ENCODE measurements at regions not wholly inside any gene's neighbourhood (a gene's known extent, or its start where the extent isn't known, plus 50 kb on each side); places are given as distances from the start of the nearest gene placed in this dataset.
"Not testable (repeated sequence)": the region's sequence is repeated elsewhere in the genome, so short reads cannot be mapped to it uniquely, and the experiment has no call there.

DNA sequence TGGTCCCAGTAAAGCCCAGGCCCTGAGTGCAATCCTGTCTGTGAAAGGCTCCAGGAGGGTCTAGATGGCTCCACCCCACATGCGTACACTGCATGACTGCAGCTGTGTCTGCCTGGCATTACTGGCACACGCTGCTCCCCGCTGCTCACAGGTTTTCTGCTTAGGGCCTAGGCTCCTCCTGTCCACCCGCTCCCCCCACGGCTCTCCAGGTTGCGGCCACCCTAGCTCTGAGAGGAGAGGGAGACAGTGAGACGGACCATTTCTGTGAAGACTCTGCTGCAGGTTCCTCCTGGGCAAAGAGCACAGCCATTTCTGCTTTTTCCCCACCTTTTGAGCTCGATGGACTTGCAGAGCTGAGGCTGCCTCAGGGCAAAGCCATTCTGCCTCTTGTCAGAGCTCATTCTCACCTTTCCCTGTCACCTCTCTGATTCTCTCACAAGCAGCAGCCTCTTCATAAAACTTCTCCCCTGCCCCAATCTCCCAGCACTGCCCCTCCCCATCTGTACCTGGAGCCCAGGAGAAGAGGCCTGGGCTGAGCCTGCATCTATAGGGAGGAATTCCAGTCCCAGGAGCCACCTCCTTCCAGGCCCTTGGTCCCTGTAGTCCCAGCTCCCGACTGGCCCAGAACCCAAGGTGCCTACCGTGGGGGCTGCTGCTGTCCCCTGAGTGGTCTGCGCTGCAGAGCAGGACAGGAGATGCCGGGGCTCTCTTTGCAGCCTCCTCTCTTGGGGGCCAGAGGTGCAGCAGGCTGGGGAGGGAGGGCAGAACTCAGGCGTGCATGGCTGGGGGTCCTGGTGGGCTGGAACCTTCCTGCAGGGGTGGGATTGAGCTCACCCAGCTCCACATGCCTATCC lies 433.7 kb upstream of the B3GAT1 start:
- DNase-seq (ENCODE audit: low read depth): no peak
- no peak for TF ChIP-seq CTCF (IDR thresholded peaks at IDR 0.05; ENCODE audit: low read length, missing control alignments)
- no peak overlapping the region for H3K4me3 ChIP-seq (replicated peaks; ENCODE audit: low read depth, low read length)

DNA sequence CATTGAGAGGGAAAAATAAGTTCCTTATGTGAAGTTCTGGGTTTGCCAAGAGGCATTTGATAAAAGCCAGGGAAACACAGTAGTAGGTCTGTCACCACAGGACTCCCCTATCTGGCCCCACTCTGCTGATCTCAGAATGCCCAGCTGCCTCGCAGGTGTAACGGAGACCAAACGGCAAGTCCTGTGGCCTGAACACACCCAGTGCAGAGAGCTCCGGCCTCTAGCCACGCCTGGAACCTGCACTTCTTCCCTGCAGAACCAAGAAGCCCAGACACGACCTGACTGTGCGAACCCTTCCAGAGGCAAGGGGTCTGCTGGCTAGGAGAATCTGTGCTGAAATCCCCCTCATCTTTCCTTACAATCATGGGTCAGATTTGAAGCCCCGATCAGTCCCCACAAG lies 432.8 kb upstream of the B3GAT1 start:
- H3K4me3 ChIP-seq (replicated peaks; ENCODE audit: low read depth, low read length): no peak overlapping the region
- no peak for TF ChIP-seq CTCF (IDR thresholded peaks at IDR 0.05; ENCODE audit: low read length, missing control alignments)
- DNase-seq (ENCODE audit: low read depth): no peak

GRCh38 chr11:134843735-134844134 lies 431.7 kb upstream of the B3GAT1 start:
- no peak for DNase-seq (ENCODE audit: low read depth)
- H3K4me3 ChIP-seq (replicated peaks; ENCODE audit: low read depth, low read length): no peak overlapping the region
- no peak for TF ChIP-seq CTCF (IDR thresholded peaks at IDR 0.05; ENCODE audit: low read length, missing control alignments)

DNA sequence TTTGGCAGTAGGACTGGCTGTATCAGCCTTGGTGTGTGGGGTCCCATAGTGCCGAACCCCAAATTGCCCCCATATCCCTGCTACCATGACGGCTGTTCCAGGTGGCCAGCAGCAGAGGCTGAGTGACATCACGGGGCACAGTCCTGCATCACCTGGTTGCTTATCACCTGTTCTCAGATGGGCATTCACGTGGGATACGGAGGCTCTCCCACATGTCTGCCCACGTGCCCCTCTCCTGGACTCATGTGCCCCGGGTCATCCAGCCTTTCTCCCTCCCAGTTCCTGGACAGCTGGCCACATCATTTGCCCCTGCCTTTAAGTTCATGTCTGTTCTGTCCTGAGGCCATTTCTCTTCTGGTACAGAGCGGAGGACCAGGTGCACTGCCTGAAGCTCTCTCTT lies 431.0 kb upstream of the B3GAT1 start:
- TF ChIP-seq CTCF (IDR thresholded peaks at IDR 0.05; ENCODE audit: low read length, missing control alignments): no peak
- H3K4me3 ChIP-seq (replicated peaks; ENCODE audit: low read depth, low read length): no peak overlapping the region
- DNase-seq (ENCODE audit: low read depth): no peak

GRCh38 chr11:134841972-134842371 lies 429.9 kb upstream of the B3GAT1 start:
- no peak for DNase-seq (ENCODE audit: low read depth)
- no peak for TF ChIP-seq CTCF (IDR thresholded peaks at IDR 0.05; ENCODE audit: low read length, missing control alignments)
- H3K4me3 ChIP-seq (replicated peaks; ENCODE audit: low read depth, low read length): no peak overlapping the region

- no peak for TF ChIP-seq CTCF (IDR thresholded peaks at IDR 0.05; ENCODE audit: low read length, missing control alignments)
- DNase-seq (ENCODE audit: low read depth): no peak
- no peak overlapping the region for H3K4me3 ChIP-seq (replicated peaks; ENCODE audit: low read depth, low read length)
Measured at GRCh38 chr11:134841411-134841810, 429.4 kb upstream of the B3GAT1 start.

DNA sequence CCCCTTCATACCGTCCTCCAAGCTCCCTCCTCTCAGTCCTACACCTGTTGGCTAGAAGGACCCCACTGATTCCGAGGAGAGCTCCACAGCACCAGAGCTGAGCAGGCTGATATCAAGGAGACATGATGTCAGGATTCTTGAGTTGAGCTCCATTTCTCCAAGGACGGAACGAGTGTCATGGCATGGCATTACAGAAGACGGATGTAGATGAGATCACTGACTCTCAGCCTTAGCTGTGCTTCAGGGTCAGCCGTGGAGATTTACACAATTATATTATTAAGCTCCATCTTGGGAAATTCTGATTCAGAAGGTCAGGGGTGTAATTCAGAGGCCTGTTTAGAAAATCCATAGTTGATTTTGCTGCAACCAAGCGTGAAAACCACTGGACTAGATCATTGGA lies 428.9 kb upstream of the B3GAT1 start:
- no peak overlapping the region for H3K4me3 ChIP-seq (replicated peaks; ENCODE audit: low read depth, low read length)
- DNase-seq (ENCODE audit: low read depth): no peak
- no peak for TF ChIP-seq CTCF (IDR thresholded peaks at IDR 0.05; ENCODE audit: low read length, missing control alignments)

DNA sequence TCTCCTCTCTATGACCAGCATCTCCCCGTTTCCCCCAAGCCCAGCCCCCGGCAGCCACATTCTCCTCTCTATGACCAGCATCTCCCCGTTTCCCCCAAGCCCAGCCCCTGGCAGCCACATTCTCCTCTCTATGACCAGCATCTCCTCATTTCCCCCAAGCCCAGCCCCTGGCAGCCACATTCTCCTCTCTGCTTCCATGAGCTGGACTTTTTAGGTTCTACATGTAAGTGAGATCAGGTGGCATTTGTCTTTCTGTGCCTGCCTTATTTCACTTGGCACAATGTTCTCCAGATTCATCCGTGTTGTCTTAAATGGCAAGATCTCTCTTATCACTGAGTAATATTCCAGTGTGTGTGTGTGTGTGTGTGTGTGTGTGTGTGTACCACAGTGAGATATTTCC lies 428.1 kb upstream of the B3GAT1 start:
- DNase-seq (ENCODE audit: low read depth); H3K4me3 ChIP-seq (replicated peaks; ENCODE audit: low read depth, low read length): not testable (repeated sequence)

Measured in fibroblast of pulmonary artery (primary cell).